Stimulated activated CD4-positive, alpha-beta T cell treated with anti-CD3 and anti-CD28 coated beads, Interleukin-12 subunit alpha, Interleukin-12 subunit beta, amount 100 ng/mL, for 48 hours (primary cell): ENCODE measurements at regions not wholly inside any gene's neighbourhood (a gene's known extent, or its start where the extent isn't known, plus 50 kb on each side); places are given as distances from the start of the nearest gene placed in this dataset.

ENCODE experiments used
- DNase-seq, 3 donors: peaks; one replicate each; pipeline ENCODE4 v3.0.0-alpha.2; 2020; ENCODE audit warnings: low read depth in 2 of 3, low spot score in 1 of 3

GRCh38 chr5:2696156-2696807 lies 55.2 kb downstream of the IRX2 start:
- no peak for DNase-seq

GRCh38 chr5:2695200-2695891 lies 56.1 kb downstream of the IRX2 start:
- DNase-seq: no peak

GRCh38 chr5:2691530-2691929 lies 59.9 kb downstream of the IRX2 start:
- no peak for DNase-seq

GRCh38 chr5:2690293-2690692 lies 61.2 kb downstream of the IRX2 start:
- no peak for DNase-seq

- no peak for DNase-seq
Observed at GRCh38 chr5:2688586-2688985, 62.9 kb downstream of the IRX2 start.

- no peak for DNase-seq
Observed at GRCh38 chr5:2687746-2688145, 63.7 kb downstream of the IRX2 start.

GRCh38 chr5:2686321-2687124 lies 65.0 kb downstream of the IRX2 start:
- DNase-seq: no peak

GRCh38 chr5:2685651-2686272 lies 65.7 kb downstream of the IRX2 start:
- DNase-seq: no peak

- DNase-seq: no peak
Observed at GRCh38 chr5:2684606-2685005, 66.9 kb downstream of the IRX2 start.

GRCh38 chr5:2683720-2684119 lies 67.8 kb downstream of the IRX2 start:
- no peak for DNase-seq

- no peak for DNase-seq
Observed at GRCh38 chr5:2681476-2681875, 70.0 kb downstream of the IRX2 start.

- DNase-seq: no peak
Observed at GRCh38 chr5:2680979-2681378, 70.5 kb downstream of the IRX2 start.

- DNase-seq: no peak
Observed at GRCh38 chr5:2677689-2678088, 73.8 kb downstream of the IRX2 start.

GRCh38 chr5:2675548-2675947 lies 75.9 kb downstream of the IRX2 start:
- no peak for DNase-seq

- no peak for DNase-seq
Observed at GRCh38 chr5:2674456-2674855, 77.0 kb downstream of the IRX2 start.

- no peak for DNase-seq
Observed at GRCh38 chr5:2670940-2671339, 80.5 kb downstream of the IRX2 start.

- DNase-seq: no peak
Observed at GRCh38 chr5:2669913-2670312, 81.6 kb downstream of the IRX2 start.

GRCh38 chr5:2669259-2669658 lies 82.2 kb downstream of the IRX2 start:
- DNase-seq: no peak

GRCh38 chr5:2666081-2666480 lies 85.4 kb downstream of the IRX2 start:
- DNase-seq: no peak

- DNase-seq: no peak
Observed at GRCh38 chr5:2663489-2663888, 88.0 kb downstream of the IRX2 start.

GRCh38 chr5:2660315-2660714 lies 91.2 kb downstream of the IRX2 start:
- no peak for DNase-seq
